Urinary bladder (tissue), 3 donors: ENCODE measurements at regions not wholly inside any gene's neighbourhood (a gene's known extent, or its start where the extent isn't known, plus 50 kb on each side); places are given as distances from the start of the nearest gene placed in this dataset.
"Not testable (repeated sequence)": the region's sequence is repeated elsewhere in the genome, so short reads cannot be mapped to it uniquely, and the experiment has no call there.

ENCODE experiments used
- DNase-seq: peaks from one replicate; pipeline ENCODE4 v3.0.0-alpha.2; 2015; ENCODE audit errors: extremely low spot score
- H3K27ac ChIP-seq: one replicate; pipeline ENCODE4 v1.5.1; 2013; ENCODE audit warnings: low read depth, mild to moderate bottlenecking, moderate library complexity
- H3K36me3 ChIP-seq: one replicate; pipeline ENCODE4 v1.6.1; 2013; ENCODE audit warnings: mild to moderate bottlenecking, moderate library complexity; ENCODE audit not compliant: insufficient read depth
- H3K4me1 ChIP-seq: one replicate; pipeline ENCODE4 v1.6.1; 2013; ENCODE audit warnings: mild to moderate bottlenecking, moderate library complexity; ENCODE audit not compliant: insufficient read depth
- H3K4me3 ChIP-seq: one replicate; pipeline ENCODE4 v1.5.1; 2013; ENCODE audit warnings: low read depth, low read length
- WGBS: extraction: QIAGEN DNeasy Blood & Tissue Kit; methylation state at CpG from one replicate; pipeline ENCODE4 v1.1.7; 2013; 5-methylcytosine and 5-hydroxymethylcytosine counted together
- donor health status: healthy with polysubstance abuse.
- donor health status: healthy.

DNA sequence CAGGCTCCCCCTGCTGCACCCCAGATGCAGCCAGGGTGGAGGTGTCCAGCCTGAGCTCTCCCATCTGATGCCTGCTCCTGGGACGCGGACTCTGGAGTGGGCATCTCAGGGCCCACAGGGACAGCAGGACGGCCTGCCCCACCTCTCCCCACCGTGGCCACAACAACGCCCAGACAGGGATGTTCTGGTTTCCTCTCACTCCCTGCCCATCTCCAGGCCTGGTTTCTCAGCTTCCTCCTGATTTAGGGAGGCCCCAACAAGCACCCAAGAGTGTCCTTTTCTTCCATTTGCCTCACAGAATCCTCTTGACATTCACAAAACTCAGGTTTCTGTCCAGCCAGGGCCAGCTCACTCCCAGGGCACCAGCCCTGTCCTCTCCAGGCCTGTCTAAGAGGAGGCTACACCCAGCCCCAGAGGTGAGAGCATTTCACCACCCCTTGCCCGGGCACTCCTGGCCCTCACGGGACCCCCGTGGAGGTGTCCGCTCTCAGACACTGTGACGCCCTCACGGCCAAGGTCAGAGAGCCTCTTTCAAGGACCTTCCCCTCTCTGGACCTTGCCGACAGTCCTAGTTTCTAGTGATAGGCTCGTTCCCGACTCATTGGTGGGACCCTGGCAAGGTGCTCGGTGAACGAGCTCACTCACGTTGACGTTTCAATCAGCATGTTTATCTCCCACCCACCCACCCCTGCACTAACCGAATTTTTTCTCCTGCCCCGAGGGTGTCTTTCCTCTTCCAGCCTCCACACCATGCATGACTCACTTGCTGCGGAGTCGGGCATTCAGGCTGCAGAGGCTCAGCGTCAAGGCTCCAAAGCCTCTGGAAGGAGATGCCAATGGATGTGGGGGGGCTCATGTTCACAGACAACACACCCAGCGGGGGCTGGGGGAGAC is 62.0 kb upstream of the UNC5A start:
- no peak for DNase-seq
- Histone ChIP-seq H3K4me3 (no peak overlapping the region), H3K4me1 (no peaks in the 10 kb centered on the region), H3K36me3 (no peaks in the 10 kb centered on the region), H3K27ac (no peak overlapping the region)
- 78% methylated on average over 24 of the region's 24 CpGs for WGBS

DNA sequence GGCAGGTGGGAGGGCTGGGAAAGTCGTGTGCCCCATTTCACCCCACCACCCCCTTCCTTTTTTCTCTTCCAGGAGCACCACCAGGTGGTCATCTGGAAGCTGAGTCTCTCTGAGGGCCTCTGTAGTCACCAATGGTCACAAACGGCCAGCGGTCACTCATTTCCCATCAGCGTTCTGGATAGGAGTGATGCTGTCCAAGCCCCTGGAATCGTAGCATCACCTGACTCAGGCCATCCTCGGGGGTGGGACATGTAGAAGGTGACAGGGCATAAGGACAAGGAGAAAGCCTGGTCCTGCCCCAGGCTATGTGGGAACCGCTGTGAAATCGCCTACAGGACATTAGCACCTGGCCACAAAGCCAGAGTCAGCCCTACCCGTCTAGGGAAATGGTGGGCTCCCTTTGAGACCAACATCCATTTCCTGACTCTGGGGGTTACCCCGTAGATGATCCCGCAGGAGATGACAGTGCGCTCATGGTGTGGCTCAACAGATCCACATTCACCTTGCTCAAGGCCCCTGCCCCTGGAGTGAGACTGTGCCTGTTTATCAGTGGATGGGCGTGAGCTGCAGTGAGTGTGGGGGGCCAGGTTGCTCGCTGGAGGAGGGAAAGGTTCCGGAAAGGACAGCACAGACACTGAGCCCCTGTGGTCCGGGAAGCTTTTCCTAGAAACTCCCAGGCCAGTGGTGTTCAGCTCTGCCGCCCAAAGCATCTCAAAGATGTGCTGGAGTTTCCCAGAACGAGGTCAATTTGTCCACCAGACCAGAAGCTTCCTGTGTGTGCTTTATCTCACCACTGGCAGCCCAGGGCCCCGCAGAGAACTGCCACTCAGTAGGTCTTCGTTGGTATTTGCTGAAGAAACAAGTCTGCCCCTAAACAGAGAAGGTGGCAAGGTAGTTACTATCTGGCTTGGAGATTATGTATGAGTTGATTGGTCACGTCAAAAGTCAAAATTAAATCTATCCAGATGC is 61.1 kb upstream of the UNC5A start:
- Histone ChIP-seq H3K4me1 (no peaks in the 10 kb centered on the region), H3K36me3 (no peaks in the 10 kb centered on the region), H3K27ac (no peak overlapping the region), H3K4me3 (no peak overlapping the region)
- no peak for DNase-seq
- 71% methylated on average over 21 of the region's 21 CpGs for WGBS

- no peaks in the 10 kb centered on the region for H3K4me1 ChIP-seq
- 78% methylated on average over 10 of the region's 10 CpGs for WGBS
- H3K27ac ChIP-seq: no peak overlapping the region
- H3K4me3 ChIP-seq: no peak overlapping the region
- no peaks in the 10 kb centered on the region for H3K36me3 ChIP-seq
- DNase-seq: no peak
Measured at GRCh38 chr5:176750144-176750543, 60.2 kb upstream of the UNC5A start.

GRCh38 chr5:176754376-176754973 is 55.9 kb upstream of the UNC5A start:
- Histone ChIP-seq H3K4me1 (no peaks in the 10 kb centered on the region), H3K27ac (no peak overlapping the region), H3K36me3 (no peaks in the 10 kb centered on the region), H3K4me3 (no peak overlapping the region)
- DNase-seq: no peak
- WGBS: 93% methylated on average over 2 of the region's 2 CpGs

- H3K4me3 ChIP-seq, H3K36me3 ChIP-seq, DNase-seq, H3K27ac ChIP-seq, H3K4me1 ChIP-seq: not testable (repeated sequence)
- WGBS: 93% methylated on average over 6 of the region's 6 CpGs
Measured at GRCh38 chr5:176755593-176755992, 54.8 kb upstream of the UNC5A start.

DNA sequence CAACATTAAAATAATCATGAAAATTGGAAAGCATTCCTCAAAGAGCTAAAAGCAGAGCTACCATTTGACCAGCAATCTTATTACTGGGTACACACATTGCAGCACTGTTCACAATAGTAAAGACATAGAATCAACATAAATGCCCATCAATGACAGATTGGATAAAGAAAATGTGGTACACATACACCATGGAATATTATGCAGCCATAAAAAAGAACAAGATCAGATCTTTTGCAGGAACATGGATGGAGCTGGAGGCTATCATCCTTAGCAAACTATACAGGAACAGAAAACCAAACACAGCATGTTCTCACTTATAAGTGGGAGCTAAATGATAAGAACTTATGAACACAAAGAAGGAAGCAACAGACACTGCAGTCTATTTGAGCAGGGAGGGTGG is 52.8 kb upstream of the UNC5A start:
- not testable (repeated sequence) for H3K4me1 ChIP-seq, H3K27ac ChIP-seq, H3K4me3 ChIP-seq, H3K36me3 ChIP-seq, DNase-seq
